LNCaP clone FGC (cell line): ENCODE measurements at regions not wholly inside any gene's neighbourhood (a gene's known extent, or its start where the extent isn't known, plus 50 kb on each side); places are given as distances from the start of the nearest gene placed in this dataset.

Source experiments
- DNase-seq: peaks from one replicate; pipeline ENCODE4 v3.0.0-alpha.2; 2011; ENCODE audit warnings: low read depth
- H3K4me3 ChIP-seq: 2 replicates; pipeline ENCODE4 v1.5.1; 2011; ENCODE audit warnings: mild to moderate bottlenecking, low read depth, low read length, control low read depth
- TF ChIP-seq, protein P1 (sequence below): IDR thresholded peaks from 2 replicates; pipeline ENCODE4 v1.5.1; 2012; ENCODE audit warnings: mild to moderate bottlenecking; ENCODE audit not compliant: control insufficient read depth, insufficient read depth; ENCODE audit errors: extremely low read depth

DNA sequence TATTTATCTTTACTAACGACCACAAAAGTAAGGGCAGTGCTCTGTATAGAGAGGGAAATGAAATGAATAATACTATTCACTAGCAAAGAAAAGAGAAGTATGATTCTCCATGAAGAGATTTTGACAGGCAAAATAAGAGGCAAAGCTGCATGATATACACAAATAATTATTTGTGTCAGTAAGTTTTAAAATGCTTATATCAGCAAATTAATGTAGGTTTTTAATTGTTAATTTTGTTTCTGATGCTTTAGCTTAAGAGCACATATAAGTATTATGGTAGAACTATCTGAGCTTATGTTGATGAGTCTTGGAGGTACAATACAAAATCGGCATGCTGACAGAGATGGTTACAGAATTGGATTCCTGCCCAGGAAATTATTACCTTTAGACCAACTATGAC lies 383.1 kb upstream of the VSTM2A start:
- TF ChIP-seq, protein P1, sequence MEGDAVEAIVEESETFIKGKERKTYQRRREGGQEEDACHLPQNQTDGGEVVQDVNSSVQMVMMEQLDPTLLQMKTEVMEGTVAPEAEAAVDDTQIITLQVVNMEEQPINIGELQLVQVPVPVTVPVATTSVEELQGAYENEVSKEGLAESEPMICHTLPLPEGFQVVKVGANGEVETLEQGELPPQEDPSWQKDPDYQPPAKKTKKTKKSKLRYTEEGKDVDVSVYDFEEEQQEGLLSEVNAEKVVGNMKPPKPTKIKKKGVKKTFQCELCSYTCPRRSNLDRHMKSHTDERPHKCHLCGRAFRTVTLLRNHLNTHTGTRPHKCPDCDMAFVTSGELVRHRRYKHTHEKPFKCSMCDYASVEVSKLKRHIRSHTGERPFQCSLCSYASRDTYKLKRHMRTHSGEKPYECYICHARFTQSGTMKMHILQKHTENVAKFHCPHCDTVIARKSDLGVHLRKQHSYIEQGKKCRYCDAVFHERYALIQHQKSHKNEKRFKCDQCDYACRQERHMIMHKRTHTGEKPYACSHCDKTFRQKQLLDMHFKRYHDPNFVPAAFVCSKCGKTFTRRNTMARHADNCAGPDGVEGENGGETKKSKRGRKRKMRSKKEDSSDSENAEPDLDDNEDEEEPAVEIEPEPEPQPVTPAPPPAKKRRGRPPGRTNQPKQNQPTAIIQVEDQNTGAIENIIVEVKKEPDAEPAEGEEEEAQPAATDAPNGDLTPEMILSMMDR: no peak
- no peak for DNase-seq
- no peak overlapping the region for H3K4me3 ChIP-seq

DNA sequence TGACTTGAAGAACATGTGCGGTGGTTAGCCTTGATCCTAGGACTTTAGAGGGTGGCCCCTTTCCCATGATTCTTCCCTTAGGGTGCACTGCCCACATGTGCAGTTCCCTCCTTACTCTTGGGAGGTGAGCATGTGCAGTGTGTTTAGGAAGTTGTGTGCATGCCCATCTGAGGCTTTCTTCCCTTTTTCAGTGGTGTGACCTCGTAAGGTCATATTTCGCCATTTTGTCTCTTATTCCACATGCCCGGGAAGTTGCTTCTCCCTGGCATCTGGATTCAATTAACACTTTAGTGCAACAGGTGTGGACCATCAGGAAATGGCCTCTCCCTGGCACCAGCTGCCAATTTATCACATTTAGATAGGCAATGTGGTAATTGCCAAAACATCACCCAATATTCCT lies 380.6 kb upstream of the VSTM2A start:
- no peak overlapping the region for H3K4me3 ChIP-seq
- TF ChIP-seq, protein P1: no peak
- no peak for DNase-seq

DNA sequence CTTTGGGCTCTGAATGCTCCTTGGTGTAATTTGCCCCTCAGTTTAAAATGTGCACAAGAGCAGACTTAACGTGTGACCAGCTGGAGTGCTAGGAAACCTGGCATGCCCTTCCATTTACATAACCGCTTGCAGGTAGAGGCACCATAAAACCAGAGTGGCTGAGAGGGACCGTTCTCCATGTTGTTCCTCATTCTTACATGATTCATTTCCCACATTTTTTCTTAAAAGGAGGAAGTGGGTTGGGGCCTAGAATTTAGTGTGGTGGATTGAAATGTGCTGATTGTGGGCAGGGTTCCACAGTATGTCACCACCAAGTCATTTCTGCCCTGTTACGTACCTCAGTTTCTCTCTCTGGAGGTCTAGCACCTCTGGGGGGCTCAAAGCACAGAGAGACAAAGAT lies 375.8 kb upstream of the VSTM2A start:
- DNase-seq: no peak
- TF ChIP-seq, protein P1: no peak

DNA sequence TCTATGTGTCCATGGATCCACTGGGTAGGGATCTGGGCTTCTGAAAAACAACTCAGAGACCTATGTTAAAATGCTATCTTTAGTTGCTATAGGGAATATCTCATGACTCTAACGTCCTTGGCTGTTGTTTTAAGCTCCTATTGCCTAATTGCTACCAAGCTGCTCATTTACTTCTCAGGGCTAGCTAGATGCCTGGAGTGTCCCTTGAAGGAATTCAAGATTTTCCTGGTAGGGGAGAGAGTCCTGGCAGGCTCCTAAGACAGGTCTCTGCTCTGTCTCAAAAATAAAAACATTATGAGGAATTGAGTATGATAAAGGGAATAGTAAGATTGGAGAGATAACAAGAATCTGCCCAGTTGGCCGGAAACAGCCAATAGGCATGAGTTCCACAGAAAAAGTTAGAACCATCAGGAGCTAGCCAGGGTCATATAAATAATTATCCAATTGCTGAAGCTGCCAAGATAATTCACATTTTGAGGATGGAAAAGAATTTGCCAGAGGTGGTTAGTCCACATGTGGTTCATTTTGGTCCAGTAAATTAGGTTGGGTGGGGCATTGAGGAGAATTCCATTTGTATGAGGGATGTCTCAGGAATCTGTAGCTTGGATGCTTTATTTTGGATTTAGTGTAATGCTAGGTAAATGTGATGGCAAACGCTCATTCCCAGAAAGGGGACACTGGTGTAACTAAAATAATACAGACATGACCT lies 362.7 kb upstream of the VSTM2A start:
- TF ChIP-seq, protein P1: no peak
- H3K4me3 ChIP-seq: no peak overlapping the region
- no peak for DNase-seq

More for the DNA sequence above, 375.8 kb upstream of the VSTM2A start:
- H3K4me3 ChIP-seq: no peak overlapping the region

DNA sequence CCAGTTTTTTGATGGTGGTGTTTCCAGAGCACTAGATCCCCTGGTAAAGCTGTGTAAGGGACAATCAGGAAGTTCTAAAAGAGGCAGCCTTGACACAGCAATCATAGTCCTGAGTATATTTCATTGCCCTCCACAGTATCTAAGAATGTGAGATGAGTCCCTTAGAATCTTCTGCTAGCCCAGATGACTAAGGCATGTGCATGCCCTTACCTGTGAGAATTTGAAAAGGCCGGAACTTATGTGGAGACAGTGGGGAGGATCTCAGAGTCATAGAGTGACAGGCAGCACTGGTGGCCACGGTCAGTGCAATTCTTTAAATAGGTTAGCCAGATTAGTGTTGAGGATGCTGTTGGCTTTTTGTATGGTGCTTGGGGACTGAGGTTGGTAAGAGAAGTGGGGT lies 361.4 kb upstream of the VSTM2A start:
- TF ChIP-seq, protein P1: no peak
- DNase-seq: no peak
- H3K4me3 ChIP-seq: no peak overlapping the region

DNA sequence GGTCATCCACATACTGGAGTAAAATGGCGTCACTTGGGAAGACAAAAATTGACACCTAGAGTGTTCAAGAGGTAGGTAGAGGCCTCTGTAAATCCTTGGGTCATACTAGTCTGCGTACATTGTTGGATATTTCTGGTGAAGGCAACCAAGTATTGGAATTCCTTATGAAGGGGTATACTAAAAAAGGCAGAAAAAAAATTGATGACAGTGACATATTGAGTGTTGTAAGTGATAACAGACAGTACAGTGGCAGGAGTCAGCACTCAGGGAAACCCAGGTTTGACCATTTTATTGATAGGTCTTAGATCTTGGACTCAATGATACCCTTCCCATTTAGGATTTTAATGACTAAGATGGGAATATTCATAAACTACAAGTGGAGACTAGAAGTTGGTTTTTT lies 359.1 kb upstream of the VSTM2A start:
- DNase-seq: no peak
- TF ChIP-seq, protein P1: no peak
- H3K4me3 ChIP-seq: no peak overlapping the region

DNA sequence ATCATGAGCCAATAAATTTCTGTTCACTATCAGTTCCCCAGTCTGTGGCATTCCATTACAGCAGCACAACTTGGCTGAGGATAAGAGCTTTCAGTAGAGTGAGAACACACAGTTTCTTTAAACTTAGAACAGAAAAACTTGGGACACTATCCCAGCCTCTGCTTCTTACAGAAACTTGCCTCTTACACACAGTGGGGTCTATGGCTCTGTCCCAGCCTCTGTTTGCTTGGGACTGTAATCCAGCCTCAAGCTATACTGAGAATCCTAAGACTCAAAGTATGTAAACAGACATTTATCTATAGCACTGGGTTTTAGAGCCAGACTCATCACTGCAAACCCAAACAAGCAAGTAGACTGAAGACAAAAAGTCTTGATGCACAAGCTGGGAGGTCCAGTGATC lies 355.8 kb upstream of the VSTM2A start:
- H3K4me3 ChIP-seq: no peak overlapping the region
- TF ChIP-seq, protein P1: no peak
- DNase-seq: no peak
